WTC11 (cell line): ENCODE measurements at regions not wholly inside any gene's neighbourhood (a gene's known extent, or its start where the extent isn't known, plus 50 kb on each side); places are given as distances from the start of the nearest gene placed in this dataset.

Experiments
- NFYB ChIP-seq: sonication (generic); formaldehyde crosslinking; conservative IDR thresholded peaks from 2 replicates; pipeline ENCODE4 v1.8.0; 2022; ENCODE audit warnings: low read depth, missing genetic modification reagents
- TF ChIP-seq, protein P1 (sequence below): fragments of 200-600 bp; IDR thresholded peaks from 2 replicates; pipeline ENCODE4 v1.8.0; 2022; ENCODE audit warnings: antibody characterized with exemption
- TF ChIP-seq, protein P2 (sequence below): fragments of 250-450 bp; sonication (Bioruptor Pico); IDR thresholded peaks from 2 replicates; pipeline ENCODE4 v2.1.2; 2022; ENCODE audit warnings: mild to moderate bottlenecking, moderate library complexity

DNA sequence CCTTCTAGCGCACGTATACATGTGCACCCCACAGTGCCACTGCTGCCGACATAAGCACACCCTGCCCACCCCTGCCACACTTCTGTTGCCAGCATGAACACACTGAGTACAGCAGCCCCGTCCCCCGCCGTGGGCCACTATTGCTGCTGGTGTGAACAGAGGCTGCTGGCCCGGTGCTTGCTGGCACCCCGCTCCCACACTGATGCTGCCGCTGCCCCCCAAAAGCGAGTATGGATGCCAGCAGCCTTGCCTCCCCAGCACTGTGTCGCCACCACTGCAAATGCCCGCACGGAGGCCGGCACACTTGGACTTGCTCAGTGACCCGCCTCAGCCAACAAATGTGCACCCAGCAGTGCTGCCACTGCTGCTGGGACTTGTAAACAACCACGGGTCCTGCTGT, 872.4 kb upstream of the ATXN7L3B start:
- TF ChIP-seq, protein P1, sequence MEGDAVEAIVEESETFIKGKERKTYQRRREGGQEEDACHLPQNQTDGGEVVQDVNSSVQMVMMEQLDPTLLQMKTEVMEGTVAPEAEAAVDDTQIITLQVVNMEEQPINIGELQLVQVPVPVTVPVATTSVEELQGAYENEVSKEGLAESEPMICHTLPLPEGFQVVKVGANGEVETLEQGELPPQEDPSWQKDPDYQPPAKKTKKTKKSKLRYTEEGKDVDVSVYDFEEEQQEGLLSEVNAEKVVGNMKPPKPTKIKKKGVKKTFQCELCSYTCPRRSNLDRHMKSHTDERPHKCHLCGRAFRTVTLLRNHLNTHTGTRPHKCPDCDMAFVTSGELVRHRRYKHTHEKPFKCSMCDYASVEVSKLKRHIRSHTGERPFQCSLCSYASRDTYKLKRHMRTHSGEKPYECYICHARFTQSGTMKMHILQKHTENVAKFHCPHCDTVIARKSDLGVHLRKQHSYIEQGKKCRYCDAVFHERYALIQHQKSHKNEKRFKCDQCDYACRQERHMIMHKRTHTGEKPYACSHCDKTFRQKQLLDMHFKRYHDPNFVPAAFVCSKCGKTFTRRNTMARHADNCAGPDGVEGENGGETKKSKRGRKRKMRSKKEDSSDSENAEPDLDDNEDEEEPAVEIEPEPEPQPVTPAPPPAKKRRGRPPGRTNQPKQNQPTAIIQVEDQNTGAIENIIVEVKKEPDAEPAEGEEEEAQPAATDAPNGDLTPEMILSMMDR, result no peak
- TF ChIP-seq NFYB (CRISPR knock-in tag), result no peak
- TF ChIP-seq, protein P2, sequence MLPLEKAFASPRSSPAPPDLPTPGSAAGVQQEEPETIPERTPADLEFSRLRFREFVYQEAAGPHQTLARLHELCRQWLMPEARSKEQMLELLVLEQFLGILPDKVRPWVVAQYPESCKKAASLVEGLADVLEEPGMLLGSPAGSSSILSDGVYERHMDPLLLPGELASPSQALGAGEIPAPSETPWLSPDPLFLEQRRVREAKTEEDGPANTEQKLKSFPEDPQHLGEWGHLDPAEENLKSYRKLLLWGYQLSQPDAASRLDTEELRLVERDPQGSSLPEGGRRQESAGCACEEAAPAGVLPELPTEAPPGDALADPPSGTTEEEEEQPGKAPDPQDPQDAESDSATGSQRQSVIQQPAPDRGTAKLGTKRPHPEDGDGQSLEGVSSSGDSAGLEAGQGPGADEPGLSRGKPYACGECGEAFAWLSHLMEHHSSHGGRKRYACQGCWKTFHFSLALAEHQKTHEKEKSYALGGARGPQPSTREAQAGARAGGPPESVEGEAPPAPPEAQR (CRISPR knock-in tag), result no peak
